ENCODE measurements at regions not wholly inside any gene's neighbourhood (a gene's known extent, or its start where the extent isn't known, plus 50 kb on each side); places are given as distances from the start of the nearest gene placed in this dataset.

GRCh38 chr9:105861972-105862371, 167.6 kb downstream of the TMEM38B start:
- DNase-seq (ENCODE audit: low read depth) = no peak

- no peak for DNase-seq (ENCODE audit: low read depth)
Measured at GRCh38 chr9:105864248-105864898, 170.0 kb downstream of the TMEM38B start.

GRCh38 chr9:105865285-105865684, 170.9 kb downstream of the TMEM38B start:
- no peak for DNase-seq (ENCODE audit: low read depth)

- no peak for DNase-seq (ENCODE audit: low read depth)
Measured at GRCh38 chr9:105871540-105871939, 177.2 kb downstream of the TMEM38B start.

GRCh38 chr9:105873801-105874200, 179.5 kb downstream of the TMEM38B start:
- no peak for DNase-seq (ENCODE audit: low read depth)

- DNase-seq (ENCODE audit: low read depth) = no peak
Measured at GRCh38 chr9:105877721-105878120, 183.4 kb downstream of the TMEM38B start.

GRCh38 chr9:105879181-105879580, 184.8 kb downstream of the TMEM38B start:
- no peak for DNase-seq (ENCODE audit: low read depth)

- DNase-seq (ENCODE audit: low read depth) = no peak
Measured at GRCh38 chr9:105880517-105880916, 186.2 kb downstream of the TMEM38B start.

GRCh38 chr9:105881021-105881420, 186.7 kb downstream of the TMEM38B start:
- DNase-seq (ENCODE audit: low read depth) = no peak

- peak; percentile 27 for DNase-seq (ENCODE audit: low read depth)
Measured at GRCh38 chr9:105881654-105882349, 187.5 kb downstream of the TMEM38B start.

- no peak for DNase-seq (ENCODE audit: low read depth)
Measured at GRCh38 chr9:105883847-105884246, 189.5 kb downstream of the TMEM38B start.

GRCh38 chr9:105884416-105884815, 190.1 kb downstream of the TMEM38B start:
- no peak for DNase-seq (ENCODE audit: low read depth)

GRCh38 chr9:105886136-105886535, 191.8 kb downstream of the TMEM38B start:
- no peak for DNase-seq (ENCODE audit: low read depth)

- DNase-seq (ENCODE audit: low read depth) = no peak
Measured at GRCh38 chr9:105887679-105888078, 193.3 kb downstream of the TMEM38B start.

GRCh38 chr9:105890046-105890822, 195.9 kb downstream of the TMEM38B start:
- no peak for DNase-seq (ENCODE audit: low read depth)

- no peak for DNase-seq (ENCODE audit: low read depth)
Measured at GRCh38 chr9:105900123-105900522, 205.8 kb downstream of the TMEM38B start.

GRCh38 chr9:105901514-105902109, 207.3 kb downstream of the TMEM38B start:
- DNase-seq (ENCODE audit: low read depth) = no peak

GRCh38 chr9:105908069-105908468, 213.7 kb downstream of the TMEM38B start:
- DNase-seq (ENCODE audit: low read depth) = no peak

GRCh38 chr9:105911104-105911911, 217.0 kb downstream of the TMEM38B start:
- DNase-seq (ENCODE audit: low read depth) = no peak

- DNase-seq (ENCODE audit: low read depth) = no peak
Measured at GRCh38 chr9:105912157-105912862, 218.0 kb downstream of the TMEM38B start.

- no peak for DNase-seq (ENCODE audit: low read depth)
Measured at GRCh38 chr9:105912863-105913516, 218.6 kb downstream of the TMEM38B start.
